Astrocyte (in vitro differentiated cells and primary cell): ENCODE measurements at regions not wholly inside any gene's neighbourhood (a gene's known extent, or its start where the extent isn't known, plus 50 kb on each side); places are given as distances from the start of the nearest gene placed in this dataset.
"Not testable (repeated sequence)": the region's sequence is repeated elsewhere in the genome, so short reads cannot be mapped to it uniquely, and the experiment has no call there.

Experiments used
- DNase-seq: peaks from one replicate; pipeline ENCODE4 v3.0.0-alpha.2; 2010; ENCODE audit warnings: low read depth
- FAIRE-seq: peaks from 2 replicates; lab custom pipeline; 2011; peaks lifted over from hg19 to GRCh38; lab: Jason Lieb, UNC
- H2AFZ ChIP-seq: 2 replicates; pipeline ENCODE4 v1.6.0; 2012; ENCODE audit warnings: low read depth, low read length, inconsistent platforms
- H3K27ac ChIP-seq: 2 replicates; pipeline ENCODE4 v1.5.1; 2011; ENCODE audit warnings: low read depth, low read length, inconsistent platforms
- H3K27me3 ChIP-seq: 2 replicates; pipeline ENCODE4 v1.6.0; 2011; ENCODE audit warnings: low read length, inconsistent platforms; ENCODE audit not compliant: insufficient read depth
- H3K36me3 ChIP-seq: 2 replicates; pipeline ENCODE4 v1.5.1; 2011; ENCODE audit warnings: low read length, inconsistent platforms; ENCODE audit not compliant: insufficient read depth
- H3K4me1 ChIP-seq: 2 replicates; pipeline ENCODE4 v1.5.1; 2011; ENCODE audit warnings: low read length, inconsistent platforms; ENCODE audit not compliant: insufficient read depth
- H3K4me2 ChIP-seq: 2 replicates; pipeline ENCODE4 v1.6.0; 2012; ENCODE audit warnings: low read length, inconsistent platforms
- H3K4me3 ChIP-seq: 2 replicates; pipeline ENCODE4 v1.5.1; 2011; ENCODE audit warnings: low read depth, mild to moderate bottlenecking, low read length, inconsistent platforms; ENCODE audit not compliant: insufficient read depth
- H3K79me2 ChIP-seq: 2 replicates; pipeline ENCODE4 v1.6.0; 2012; ENCODE audit warnings: mild to moderate bottlenecking, low read length, inconsistent platforms; ENCODE audit not compliant: insufficient read depth
- H3K9ac ChIP-seq: 2 replicates; pipeline ENCODE4 v1.6.0; 2012; ENCODE audit warnings: mild to moderate bottlenecking, low read length, inconsistent platforms
- H3K9me3 ChIP-seq: 2 replicates; pipeline ENCODE4 v1.5.1; 2012; ENCODE audit warnings: low read depth, mild to moderate bottlenecking, low read length, inconsistent platforms; ENCODE audit not compliant: insufficient read depth
- H4K20me1 ChIP-seq: 2 replicates; pipeline ENCODE4 v1.6.0; 2012; ENCODE audit warnings: low read length, inconsistent platforms; ENCODE audit not compliant: insufficient read depth
- H3K27ac Mint-ChIP-seq: one replicate; pipeline ENCODE4 v1.8.0; 2021; ENCODE audit warnings: mild to moderate bottlenecking, mixed read lengths; ENCODE audit not compliant: unreplicated experiment
- H3K27me3 Mint-ChIP-seq: one replicate; pipeline ENCODE4 v1.8.0; 2021; ENCODE audit warnings: low read depth, mixed read lengths; ENCODE audit not compliant: unreplicated experiment
- H3K36me3 Mint-ChIP-seq: one replicate; pipeline ENCODE4 v1.8.0; 2021; ENCODE audit warnings: low read depth, mixed read lengths; ENCODE audit not compliant: unreplicated experiment
- H3K4me1 Mint-ChIP-seq: one replicate; pipeline ENCODE4 v1.8.0; 2021; ENCODE audit warnings: low read depth, mixed read lengths; ENCODE audit not compliant: unreplicated experiment
- H3K4me3 Mint-ChIP-seq: one replicate; pipeline ENCODE4 v1.8.0; 2021; ENCODE audit warnings: mild to moderate bottlenecking, moderate library complexity, mixed read lengths; ENCODE audit not compliant: unreplicated experiment
- H3K9me3 Mint-ChIP-seq: one replicate; pipeline ENCODE4 v1.8.0; 2021; ENCODE audit warnings: mild to moderate bottlenecking, mixed read lengths; ENCODE audit not compliant: unreplicated experiment
- EZH2 ChIP-seq: IDR thresholded peaks from 2 replicates; pipeline ENCODE4 v1.6.1; 2012; ENCODE audit warnings: mild to moderate bottlenecking, low read length, inconsistent platforms; ENCODE audit not compliant: insufficient read depth
- TF ChIP-seq, protein P1 (sequence below): IDR thresholded peaks from 2 replicates; pipeline ENCODE4 v1.5.1; 2011; ENCODE audit warnings: low read depth, mild to moderate bottlenecking, inconsistent platforms, low read length, moderate library complexity; ENCODE audit not compliant: insufficient read depth

DNA sequence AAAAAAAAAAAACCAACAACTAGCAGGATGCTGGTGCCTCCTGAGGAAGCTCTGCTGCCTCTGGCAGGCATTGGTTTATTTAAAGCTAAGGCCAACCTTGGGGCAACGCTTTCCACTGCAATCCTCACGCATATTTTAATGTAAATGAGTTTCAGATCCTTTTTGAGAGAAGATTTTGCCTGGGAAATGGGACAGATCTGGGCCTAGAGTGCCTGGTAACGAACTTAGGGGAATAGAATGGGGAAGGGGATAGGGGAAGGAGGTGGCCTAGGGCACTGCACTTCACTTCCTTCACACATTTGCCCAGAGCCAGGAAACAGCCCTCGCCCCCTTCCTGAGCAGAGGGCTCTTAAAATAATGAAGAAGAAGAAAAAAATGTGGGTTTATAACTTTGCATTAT lies 132.7 kb upstream of the TMEM170B start:
- H3K4me2 ChIP-seq = no peak overlapping the region
- no peak overlapping the region for H3K27ac ChIP-seq
- no peak overlapping the region for H2AFZ ChIP-seq
- H3K4me1 ChIP-seq = no peaks in the 10 kb centered on the region
- Mint-ChIP-seq H3K4me3 (no peak overlapping the region), H3K27me3 (no peaks in the 10 kb centered on the region), H3K9me3 (no peaks in the 10 kb centered on the region), H3K27ac (no peak overlapping the region), H3K4me1 (peaks cover 6% of the 10 kb centered on the region), H3K36me3 (no peaks in the 10 kb centered on the region)
- FAIRE-seq (no peak), DNase-seq (no peak)
- no peak overlapping the region for H3K4me3 ChIP-seq
- no peak overlapping the region for H3K9ac ChIP-seq
- H3K79me2 ChIP-seq = no peaks in the 10 kb centered on the region
- TF ChIP-seq, protein P1, sequence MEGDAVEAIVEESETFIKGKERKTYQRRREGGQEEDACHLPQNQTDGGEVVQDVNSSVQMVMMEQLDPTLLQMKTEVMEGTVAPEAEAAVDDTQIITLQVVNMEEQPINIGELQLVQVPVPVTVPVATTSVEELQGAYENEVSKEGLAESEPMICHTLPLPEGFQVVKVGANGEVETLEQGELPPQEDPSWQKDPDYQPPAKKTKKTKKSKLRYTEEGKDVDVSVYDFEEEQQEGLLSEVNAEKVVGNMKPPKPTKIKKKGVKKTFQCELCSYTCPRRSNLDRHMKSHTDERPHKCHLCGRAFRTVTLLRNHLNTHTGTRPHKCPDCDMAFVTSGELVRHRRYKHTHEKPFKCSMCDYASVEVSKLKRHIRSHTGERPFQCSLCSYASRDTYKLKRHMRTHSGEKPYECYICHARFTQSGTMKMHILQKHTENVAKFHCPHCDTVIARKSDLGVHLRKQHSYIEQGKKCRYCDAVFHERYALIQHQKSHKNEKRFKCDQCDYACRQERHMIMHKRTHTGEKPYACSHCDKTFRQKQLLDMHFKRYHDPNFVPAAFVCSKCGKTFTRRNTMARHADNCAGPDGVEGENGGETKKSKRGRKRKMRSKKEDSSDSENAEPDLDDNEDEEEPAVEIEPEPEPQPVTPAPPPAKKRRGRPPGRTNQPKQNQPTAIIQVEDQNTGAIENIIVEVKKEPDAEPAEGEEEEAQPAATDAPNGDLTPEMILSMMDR = no peak
- TF ChIP-seq EZH2 = no peak
- H4K20me1 ChIP-seq = no peaks in the 10 kb centered on the region
- no peaks in the 10 kb centered on the region for H3K36me3 ChIP-seq
- no peaks in the 10 kb centered on the region for H3K27me3 ChIP-seq
- no peaks in the 10 kb centered on the region for H3K9me3 ChIP-seq

- Histone ChIP-seq H4K20me1 (no peaks in the 10 kb centered on the region), H3K27ac (no peak overlapping the region), H3K27me3 (no peaks in the 10 kb centered on the region), H3K9ac (no peak overlapping the region), H3K4me2 (no peak overlapping the region), H3K4me1 (no peaks in the 10 kb centered on the region), H3K4me3 (no peak overlapping the region), H3K36me3 (no peaks in the 10 kb centered on the region), H3K79me2 (no peaks in the 10 kb centered on the region), H2AFZ (no peak overlapping the region), H3K9me3 (no peaks in the 10 kb centered on the region)
- TF ChIP-seq, protein P1 = no peak
- TF ChIP-seq EZH2 = no peak
- FAIRE-seq = no peak
- no peak for DNase-seq
- Mint-ChIP-seq H3K4me1 (peaks cover 2% of the 10 kb centered on the region), H3K27ac (no peak overlapping the region), H3K4me3 (no peak overlapping the region), H3K36me3 (no peaks in the 10 kb centered on the region), H3K9me3 (no peaks in the 10 kb centered on the region), H3K27me3 (no peaks in the 10 kb centered on the region)
These were observed 133.5 kb upstream of the TMEM170B start for GRCh38 chr6:11404081-11404480.

DNA sequence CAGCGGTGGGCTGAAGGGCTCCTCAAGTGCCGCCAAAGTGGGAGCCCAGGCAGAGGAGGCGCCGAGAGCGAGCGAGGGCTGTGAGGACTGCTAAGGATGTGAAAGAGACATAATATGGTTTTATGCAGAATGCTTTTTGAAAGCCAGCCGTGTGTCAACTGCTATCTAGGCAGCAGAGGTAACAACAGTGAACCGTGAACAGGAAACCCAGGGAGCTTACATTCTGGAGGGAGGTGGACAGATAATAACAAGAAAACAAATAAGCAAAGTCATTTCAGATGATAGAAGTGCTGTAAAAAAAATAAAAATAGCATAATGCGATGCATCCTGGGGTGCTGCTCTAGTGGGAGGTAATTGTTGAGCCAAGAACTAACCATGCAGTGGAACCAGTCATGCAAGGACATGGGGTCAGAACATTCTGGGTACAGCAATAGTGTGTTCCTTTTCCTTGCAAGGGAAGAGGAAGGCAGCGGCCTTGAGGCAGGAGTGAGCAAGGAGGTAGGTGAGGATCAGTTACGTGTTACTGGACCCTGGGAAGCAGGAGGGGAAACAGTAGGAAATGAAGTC lies 134.4 kb upstream of the TMEM170B start:
- Mint-ChIP-seq H3K4me3 (no peak overlapping the region), H3K9me3 (no peaks in the 10 kb centered on the region), H3K4me1 (no peaks in the 10 kb centered on the region), H3K27ac (no peak overlapping the region), H3K27me3 (no peaks in the 10 kb centered on the region), H3K36me3 (no peaks in the 10 kb centered on the region)
- no peak for FAIRE-seq
- Histone ChIP-seq H3K36me3 (no peaks in the 10 kb centered on the region), H3K9ac (no peak overlapping the region), H3K4me1 (no peaks in the 10 kb centered on the region), H3K4me2 (no peak overlapping the region), H2AFZ (no peak overlapping the region), H3K27me3 (no peaks in the 10 kb centered on the region), H3K79me2 (no peaks in the 10 kb centered on the region), H3K27ac (no peak overlapping the region), H3K9me3 (no peaks in the 10 kb centered on the region), H3K4me3 (no peak overlapping the region), H4K20me1 (no peaks in the 10 kb centered on the region)
- no peak for DNase-seq
- TF ChIP-seq, protein P1 = no peak
- TF ChIP-seq EZH2 = no peak

GRCh38 chr6:11402581-11402980 lies 135.0 kb upstream of the TMEM170B start:
- not testable (repeated sequence) for H3K9ac ChIP-seq, H3K4me3 Mint-ChIP-seq, DNase-seq, H2AFZ ChIP-seq, H3K27ac ChIP-seq, H3K9me3 Mint-ChIP-seq, H3K4me1 Mint-ChIP-seq, H3K27me3 ChIP-seq, H3K9me3 ChIP-seq, H3K27me3 Mint-ChIP-seq, FAIRE-seq, H3K4me3 ChIP-seq, H4K20me1 ChIP-seq, H3K36me3 Mint-ChIP-seq, H3K4me1 ChIP-seq, H3K4me2 ChIP-seq, H3K27ac Mint-ChIP-seq, H3K79me2 ChIP-seq, H3K36me3 ChIP-seq
